ENCODE measurements at regions not wholly inside any gene's neighbourhood (a gene's known extent, or its start where the extent isn't known, plus 50 kb on each side); places are given as distances from the start of the nearest gene placed in this dataset.
A peak's percentile ranks its signal among the peaks of the same experiment; 100 is the strongest.
"Not testable (repeated sequence)": the region's sequence is repeated elsewhere in the genome, so short reads cannot be mapped to it uniquely, and the experiment has no call there.

GRCh38 chr2:172294983-172295382 lies 132.4 kb upstream of the ITGA6 start:
- DNase-seq: no peak

DNA sequence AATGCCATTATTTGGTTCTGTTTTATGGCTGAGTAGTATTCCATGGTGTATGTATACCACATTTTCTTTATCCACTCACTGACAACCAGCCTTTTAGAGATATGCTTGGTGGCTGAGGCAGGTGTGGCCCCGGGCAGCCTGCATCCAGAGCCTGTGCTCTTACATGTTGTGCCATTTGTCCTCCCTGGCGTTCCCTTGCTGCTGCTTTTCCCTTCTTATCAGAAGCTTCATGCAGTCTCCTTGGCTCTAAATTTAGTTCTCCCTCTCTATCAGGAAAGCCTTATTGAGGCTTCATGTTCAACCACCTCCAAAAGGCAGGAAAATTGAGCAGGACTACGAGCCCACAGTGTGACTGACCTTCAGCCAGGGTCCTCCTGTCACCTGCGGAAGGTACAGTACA lies 131.7 kb upstream of the ITGA6 start:
- no peak for DNase-seq

- DNase-seq: no peak
These were observed 130.9 kb upstream of the ITGA6 start for GRCh38 chr2:172296267-172297046.

DNA sequence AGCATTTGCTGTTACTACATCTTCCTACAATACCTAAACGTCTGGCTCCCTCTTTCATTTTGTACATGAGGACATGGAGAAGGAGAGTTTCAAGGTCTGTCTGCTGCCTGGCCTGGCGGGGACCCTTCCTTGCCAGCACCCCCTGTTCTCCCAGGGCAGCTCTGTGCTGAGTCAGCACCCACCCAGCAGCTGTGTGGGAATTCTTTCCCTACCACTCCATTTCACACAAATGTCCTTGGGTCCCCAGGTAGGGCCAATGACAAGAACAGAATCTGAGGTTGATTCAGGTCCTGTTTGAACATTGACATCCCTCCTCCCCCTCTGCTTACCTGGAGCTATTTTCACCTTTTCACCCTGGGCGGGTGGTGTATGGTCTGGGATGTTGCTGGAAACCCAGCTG lies 129.9 kb upstream of the ITGA6 start:
- no peak for DNase-seq

DNA sequence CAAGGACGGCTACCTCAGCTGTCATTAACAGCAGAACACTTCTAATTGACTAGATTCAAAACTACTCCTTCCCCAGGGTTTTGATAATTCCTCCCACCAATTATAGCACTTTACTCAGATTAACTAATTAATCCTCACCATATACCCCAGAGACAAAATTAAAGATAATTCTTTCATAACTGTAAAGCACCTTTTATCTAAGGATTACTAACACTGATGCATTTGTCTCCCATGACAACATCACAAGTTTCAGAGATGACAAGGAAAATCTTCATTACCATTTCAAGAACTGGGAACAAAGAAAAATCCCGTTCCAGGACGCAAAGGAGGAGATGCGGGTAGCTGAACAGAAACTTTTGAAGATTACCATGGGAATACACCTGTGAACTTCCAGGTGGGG lies 129.4 kb upstream of the ITGA6 start:
- no peak for DNase-seq

DNA sequence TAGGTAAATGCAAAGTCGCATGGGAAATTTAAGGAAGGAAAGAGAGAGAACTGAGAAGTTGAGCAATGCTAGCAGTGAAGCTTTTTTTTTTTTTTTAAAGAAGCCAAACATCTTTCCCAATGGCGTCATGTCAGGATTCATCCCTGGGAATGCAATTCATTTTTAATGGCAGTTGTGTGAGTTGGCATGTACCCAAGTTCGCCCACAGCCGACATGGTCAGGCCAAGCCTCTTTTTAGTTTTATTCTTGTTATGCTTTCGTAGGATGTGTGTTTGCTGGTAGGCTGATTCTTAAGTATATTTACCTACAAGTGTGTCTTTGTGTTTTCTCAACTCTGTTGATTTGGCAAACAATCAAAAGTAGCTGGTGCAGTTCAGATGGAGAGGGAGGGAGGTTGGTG lies 127.6 kb upstream of the ITGA6 start:
- peak; percentile 66 for DNase-seq

DNA sequence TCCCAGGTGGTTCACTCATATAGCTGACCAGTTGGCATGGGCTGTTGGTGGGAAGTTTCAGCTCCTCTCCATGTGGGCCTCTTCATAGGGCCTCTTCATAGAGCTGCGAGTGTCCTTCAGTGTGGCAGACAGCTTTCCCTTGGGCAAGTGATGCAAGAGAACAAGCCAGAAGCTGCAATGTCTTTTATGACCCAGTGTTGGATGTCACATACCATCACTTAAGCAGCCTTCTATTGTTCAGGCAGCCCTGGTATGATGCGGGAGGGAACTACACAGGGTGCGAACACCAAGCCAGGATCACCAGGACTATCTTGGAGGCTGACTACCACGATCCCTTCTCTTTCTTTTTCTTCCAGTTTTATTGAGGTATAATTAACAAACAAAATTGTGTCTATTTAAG lies 126.5 kb upstream of the ITGA6 start:
- no peak for DNase-seq

DNA sequence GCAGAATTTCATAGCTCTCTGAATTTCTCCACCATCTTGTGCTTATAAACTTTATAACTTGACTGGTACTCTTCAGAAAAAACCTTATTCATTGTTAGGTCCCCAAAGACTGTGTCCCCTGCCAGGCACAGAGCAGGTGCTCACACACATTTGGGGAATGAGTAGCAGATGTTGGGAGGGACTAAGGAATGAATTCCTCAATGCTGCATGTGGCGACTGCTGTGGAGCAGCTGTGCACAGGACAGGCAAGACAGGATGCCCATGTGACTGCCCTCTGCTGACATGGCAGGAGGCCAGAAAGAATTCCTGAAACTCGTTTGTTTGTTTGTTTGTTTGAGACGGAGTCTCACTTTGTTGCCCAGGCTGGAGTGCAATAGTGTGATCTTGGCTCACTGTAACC lies 122.3 kb upstream of the ITGA6 start:
- peak; percentile 34 for DNase-seq

DNA sequence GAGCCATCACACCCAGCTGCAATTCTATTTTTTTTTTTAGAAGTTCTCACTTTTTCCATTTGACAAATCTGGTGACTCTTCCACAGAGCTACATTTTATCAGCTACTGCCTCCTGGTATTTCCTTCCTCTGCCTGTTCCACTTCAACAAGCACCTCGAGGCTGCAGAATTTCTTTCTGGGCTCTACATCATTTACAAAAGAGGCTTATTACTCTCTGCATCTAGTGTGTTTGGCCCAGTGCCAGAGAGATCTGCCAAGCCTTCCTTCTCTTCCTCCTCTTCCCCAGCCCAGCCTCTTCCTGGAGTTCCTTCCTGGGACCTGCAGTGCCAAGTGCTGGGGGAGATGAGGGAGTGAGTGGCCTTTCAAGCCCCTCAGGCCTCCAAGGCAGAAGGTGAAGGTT lies 119.6 kb upstream of the ITGA6 start:
- peak; percentile 38 for DNase-seq

- DNase-seq: no peak
These were observed 119.0 kb upstream of the ITGA6 start for GRCh38 chr2:172308253-172308935.

- DNase-seq: peak; percentile 57
These were observed 115.5 kb upstream of the ITGA6 start for GRCh38 chr2:172311921-172312345.

DNA sequence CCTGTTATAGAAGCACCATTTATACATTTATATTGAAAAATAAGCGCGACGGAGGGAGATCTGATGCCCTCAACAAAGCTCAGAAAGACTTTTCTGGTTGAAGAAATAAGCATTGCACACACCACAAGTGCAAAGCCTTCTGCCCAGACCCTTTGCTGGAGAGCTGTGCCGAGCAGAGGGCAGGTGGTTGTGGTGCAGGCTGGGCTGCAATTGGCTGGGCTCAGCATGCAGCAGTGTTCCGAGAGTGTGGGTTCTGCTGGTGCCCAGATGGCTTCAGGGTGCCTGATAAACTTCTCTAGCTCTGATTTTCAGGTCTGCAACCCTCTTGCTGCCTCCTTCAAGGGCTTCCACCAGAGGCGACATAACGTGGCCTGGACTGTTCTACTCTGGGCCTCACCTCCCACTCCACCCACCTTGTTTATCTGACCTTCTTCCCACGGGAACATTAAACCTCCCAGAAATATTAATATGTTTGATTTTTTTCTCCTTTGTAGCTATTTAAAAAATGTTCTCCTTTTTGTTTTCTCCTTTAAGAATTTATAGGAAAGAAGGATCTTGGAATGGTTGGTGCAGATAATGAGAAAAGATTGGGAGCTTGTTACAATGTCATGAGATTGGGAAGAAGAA lies 113.6 kb upstream of the ITGA6 start:
- no peak for DNase-seq

- DNase-seq: not testable (repeated sequence)
These were observed 112.3 kb upstream of the ITGA6 start for GRCh38 chr2:172315070-172315469.

GRCh38 chr2:172322049-172322448 lies 105.3 kb upstream of the ITGA6 start:
- no peak for DNase-seq

DNA sequence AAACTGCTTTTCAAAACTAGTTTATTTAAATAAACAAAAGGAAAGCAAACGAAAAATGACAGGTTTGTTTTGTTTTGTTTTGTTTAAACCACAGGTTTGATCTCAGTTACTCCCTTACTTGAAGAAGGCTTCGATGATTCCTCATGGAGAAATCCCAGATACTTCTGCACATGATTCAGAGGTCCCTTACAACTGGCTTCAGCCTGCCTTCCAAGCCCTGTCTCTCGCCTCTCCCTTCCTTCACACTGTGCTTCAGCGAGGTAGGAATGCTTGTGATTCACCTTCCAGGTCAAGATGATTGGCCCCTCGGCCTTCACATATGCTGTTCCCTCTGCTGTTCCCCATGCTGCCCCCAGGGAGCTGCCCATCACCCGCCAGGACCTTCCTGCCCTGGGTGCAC lies 104.1 kb upstream of the ITGA6 start:
- no peak for DNase-seq

DNA sequence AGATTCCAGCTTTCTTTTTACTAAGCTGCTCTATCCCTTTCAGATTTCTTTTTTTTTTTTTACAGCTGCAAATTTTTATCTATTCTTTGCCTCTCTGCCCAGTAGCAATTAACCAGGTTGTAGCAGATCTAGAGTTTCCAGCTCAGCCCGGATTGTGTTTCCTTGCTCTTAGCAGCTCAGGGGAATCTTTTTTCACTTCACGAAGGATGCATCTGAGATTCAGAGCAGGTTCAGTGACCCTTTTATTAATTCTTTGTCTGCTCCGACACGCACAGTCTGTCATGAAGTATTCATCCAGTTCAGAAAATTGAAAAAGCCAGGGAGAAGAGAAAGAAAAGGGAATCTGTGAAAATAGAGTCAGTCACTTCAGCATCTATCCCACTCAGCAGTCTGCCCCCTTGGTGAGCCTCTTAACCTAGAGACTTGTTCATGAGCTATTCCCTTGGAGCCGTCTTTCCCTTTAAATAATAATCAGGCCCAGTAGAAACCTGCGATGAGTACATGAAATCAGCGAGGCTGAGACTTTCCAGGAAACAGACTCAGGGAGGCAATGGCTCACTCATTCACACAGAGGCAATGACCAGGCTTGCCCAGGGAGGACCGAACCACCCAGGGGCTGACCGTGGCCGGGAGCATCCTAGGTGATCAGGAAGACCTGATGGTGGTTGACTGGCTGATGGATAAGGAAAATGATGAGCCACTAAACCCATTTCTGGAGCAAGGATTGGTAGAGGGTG lies 103.4 kb upstream of the ITGA6 start:
- DNase-seq: no peak

GRCh38 chr2:172326211-172326509 lies 101.2 kb upstream of the ITGA6 start:
- no peak for DNase-seq

DNA sequence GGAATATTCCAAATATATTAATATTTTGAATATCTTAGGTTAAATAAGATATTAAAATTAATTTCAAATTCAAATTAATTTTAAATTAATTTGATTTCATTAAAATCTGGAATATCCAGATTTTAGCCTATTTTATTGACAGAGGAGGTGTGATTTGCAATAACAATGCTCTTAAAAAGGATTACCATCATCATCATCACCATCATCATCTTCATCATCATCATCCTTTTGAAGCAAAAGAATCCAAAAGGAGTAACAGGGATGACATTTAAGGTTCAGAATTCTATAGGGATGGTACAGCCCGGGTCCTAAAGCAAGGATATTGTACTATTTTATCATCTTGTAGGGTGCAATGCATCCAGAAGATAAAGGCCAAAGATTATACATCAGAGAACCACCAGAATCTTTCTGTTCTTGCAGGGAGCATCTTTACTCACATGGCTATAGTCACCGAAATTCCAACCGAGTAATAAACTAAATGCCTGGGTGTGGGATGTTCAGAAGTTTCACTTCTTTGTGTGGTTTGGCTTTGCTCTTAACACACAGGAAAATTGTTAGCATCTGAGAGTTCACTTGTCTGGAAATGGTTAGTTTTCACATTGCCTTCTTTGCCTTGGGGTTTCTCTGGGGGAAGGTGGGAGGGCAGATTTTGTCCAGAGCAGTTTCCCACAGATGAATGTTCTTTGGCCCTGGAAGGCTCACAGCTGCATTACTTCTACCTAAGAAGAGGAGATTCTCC lies 99.1 kb upstream of the ITGA6 start:
- DNase-seq: no peak

DNA sequence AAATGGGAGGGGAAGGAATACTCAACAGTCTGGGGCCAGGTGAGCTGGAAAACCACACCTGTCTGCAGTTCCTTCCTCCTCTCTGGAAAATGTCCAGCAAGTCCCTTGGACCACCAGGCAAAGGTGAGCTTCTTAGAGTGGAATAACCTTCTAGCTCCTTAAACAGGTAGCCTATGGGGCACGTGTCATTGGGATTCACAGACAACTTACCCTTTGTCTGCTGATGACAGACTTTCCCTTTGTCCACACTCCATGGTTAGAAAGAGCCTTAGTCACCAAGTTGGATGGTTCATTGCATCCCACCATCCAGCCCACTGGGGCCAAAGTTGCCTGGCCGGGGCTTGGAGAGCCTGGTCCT lies 98.0 kb upstream of the ITGA6 start:
- DNase-seq: no peak

GRCh38 chr2:172329774-172330671 lies 97.4 kb upstream of the ITGA6 start:
- peak; percentile 64 for DNase-seq

GRCh38 chr2:172332507-172332906 lies 94.9 kb upstream of the ITGA6 start:
- no peak for DNase-seq

Measured in femur (tissue), 1 donor.